RPMI7951 (cell line): ENCODE measurements at regions not wholly inside any gene's neighbourhood (a gene's known extent, or its start where the extent isn't known, plus 50 kb on each side); places are given as distances from the start of the nearest gene placed in this dataset.
"Not testable (repeated sequence)": the region's sequence is repeated elsewhere in the genome, so short reads cannot be mapped to it uniquely, and the experiment has no call there.

Source experiments
- DNase-seq: peaks from one replicate; pipeline ENCODE4 v3.0.0-alpha.2; 2012; ENCODE audit warnings: low read depth

GRCh38 chr6:47407300-47408281, 70.0 kb upstream of the CD2AP start:
- DNase-seq: peak; percentile 4

- peak; percentile 73 for DNase-seq
These were observed 63.7 kb upstream of the CD2AP start for GRCh38 chr6:47413752-47414422.

GRCh38 chr6:47414423-47415167, 63.0 kb upstream of the CD2AP start:
- peak; percentile 72 for DNase-seq

- no peak for DNase-seq
These were observed 60.9 kb upstream of the CD2AP start for GRCh38 chr6:47416396-47417345.

GRCh38 chr6:47419621-47420020, 58.0 kb upstream of the CD2AP start:
- DNase-seq: no peak

- DNase-seq: peak; percentile 17
These were observed 56.9 kb upstream of the CD2AP start for GRCh38 chr6:47420394-47421371.

GRCh38 chr6:47423079-47423478, 54.5 kb upstream of the CD2AP start:
- DNase-seq: no peak

- no peak for DNase-seq
These were observed 53.2 kb upstream of the CD2AP start for GRCh38 chr6:47424436-47424836.

GRCh38 chr6:47425724-47426123, 51.9 kb upstream of the CD2AP start:
- not testable (repeated sequence) for DNase-seq

- DNase-seq: peak; percentile 10
These were observed 50.9 kb upstream of the CD2AP start for GRCh38 chr6:47426524-47427302.

- DNase-seq: no peak
These were observed 49.9 kb upstream of the CD2AP start for GRCh38 chr6:47427680-47428079.
